Esophagus squamous epithelium (tissue), 4 donors: ENCODE measurements at regions not wholly inside any gene's neighbourhood (a gene's known extent, or its start where the extent isn't known, plus 50 kb on each side); places are given as distances from the start of the nearest gene placed in this dataset.

Source experiments
- POLR2A ChIP-seq, 4 donors: fragments of 450-650 bp; IDR thresholded peaks; one replicate each; pipeline ENCODE4 v1.6.1; 2017; ENCODE audit warnings: antibody characterized with exemption in 4 of 4, mild to moderate bottlenecking in 4 of 4, moderate library complexity in 3 of 4
- TF ChIP-seq, protein P1 (sequence below), 6 experiments: fragments of 450-650 bp in 4 of 6; fragments of 200-600 bp in 2 of 6; sonication (generic) in 2 of 6; IDR thresholded peaks; one replicate each; pipeline ENCODE4 v1.5.1; 2016 to 2019; ENCODE audit warnings: antibody characterized with exemption in 6 of 6, mild to moderate bottlenecking in 4 of 6, moderate library complexity in 4 of 6

DNA sequence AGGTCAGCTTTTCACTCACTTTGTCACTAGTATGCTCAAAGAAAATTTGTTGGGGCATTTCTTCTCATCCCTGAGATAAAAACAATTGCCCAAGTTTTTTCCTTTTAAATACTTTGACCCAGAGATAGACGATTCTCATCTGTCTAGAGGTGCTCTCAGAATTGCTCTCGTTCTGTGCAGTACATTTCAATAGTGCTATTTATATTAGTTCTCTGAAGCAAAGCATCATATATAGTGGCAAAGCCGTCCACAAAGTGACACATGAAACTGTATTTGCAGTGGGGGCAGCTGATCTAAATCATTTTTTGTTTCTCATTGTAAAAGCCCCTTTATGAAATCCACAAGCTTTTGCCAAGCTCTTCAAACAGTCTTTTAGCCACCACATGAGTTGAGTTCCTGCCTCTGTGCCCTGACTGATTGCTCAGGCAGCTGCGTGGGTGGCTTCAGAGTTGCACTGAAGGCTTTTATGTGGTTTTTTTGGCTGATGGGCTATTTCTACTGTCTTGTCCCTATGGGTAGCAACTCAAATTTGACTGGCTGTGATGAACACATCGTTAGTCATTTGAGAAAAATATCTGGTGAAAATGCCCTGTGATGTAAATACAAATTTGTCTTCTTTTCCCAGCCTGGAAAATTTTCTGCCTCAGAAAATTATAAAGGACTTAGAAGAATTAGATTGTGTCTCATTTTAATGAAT lies 119.1 kb upstream of the OTUD4 start:
- TF ChIP-seq, protein P1, sequence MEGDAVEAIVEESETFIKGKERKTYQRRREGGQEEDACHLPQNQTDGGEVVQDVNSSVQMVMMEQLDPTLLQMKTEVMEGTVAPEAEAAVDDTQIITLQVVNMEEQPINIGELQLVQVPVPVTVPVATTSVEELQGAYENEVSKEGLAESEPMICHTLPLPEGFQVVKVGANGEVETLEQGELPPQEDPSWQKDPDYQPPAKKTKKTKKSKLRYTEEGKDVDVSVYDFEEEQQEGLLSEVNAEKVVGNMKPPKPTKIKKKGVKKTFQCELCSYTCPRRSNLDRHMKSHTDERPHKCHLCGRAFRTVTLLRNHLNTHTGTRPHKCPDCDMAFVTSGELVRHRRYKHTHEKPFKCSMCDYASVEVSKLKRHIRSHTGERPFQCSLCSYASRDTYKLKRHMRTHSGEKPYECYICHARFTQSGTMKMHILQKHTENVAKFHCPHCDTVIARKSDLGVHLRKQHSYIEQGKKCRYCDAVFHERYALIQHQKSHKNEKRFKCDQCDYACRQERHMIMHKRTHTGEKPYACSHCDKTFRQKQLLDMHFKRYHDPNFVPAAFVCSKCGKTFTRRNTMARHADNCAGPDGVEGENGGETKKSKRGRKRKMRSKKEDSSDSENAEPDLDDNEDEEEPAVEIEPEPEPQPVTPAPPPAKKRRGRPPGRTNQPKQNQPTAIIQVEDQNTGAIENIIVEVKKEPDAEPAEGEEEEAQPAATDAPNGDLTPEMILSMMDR (IDR thresholded peaks at IDR 0.05): no peak
- no peak for TF ChIP-seq POLR2A (IDR thresholded peaks at IDR 0.05)
